ENCODE measurements at regions not wholly inside any gene's neighbourhood (a gene's known extent, or its start where the extent isn't known, plus 50 kb on each side); places are given as distances from the start of the nearest gene placed in this dataset.

- TF ChIP-seq CTCF (IDR thresholded peaks at IDR 0.05): no peak
- H3K4me3 ChIP-seq: no peak overlapping the region
- no peak for DNase-seq
- no peak overlapping the region for H3K9ac ChIP-seq (ENCODE audit: low read depth in 2 of 2, low read length in 2 of 2)
- no peaks in the 10 kb centered on the region for H3K27me3 ChIP-seq
- intact Hi-C loops (cut with DNase I): no loop called here
- no peak overlapping the region for H3K27ac ChIP-seq
- no peaks in the 10 kb centered on the region for H3K4me1 ChIP-seq
- H3K9me3 ChIP-seq: no peaks in the 10 kb centered on the region
- H3K36me3 ChIP-seq: no peaks in the 10 kb centered on the region
Measured at GRCh38 chr4:155085843-155086530, 122.4 kb upstream of the NPY2R start.

GRCh38 chr4:155094201-155094820, 114.1 kb upstream of the NPY2R start:
- DNase-seq: no peak
- H3K9ac ChIP-seq (ENCODE audit: low read depth in 2 of 2, low read length in 2 of 2): no peak overlapping the region
- no peak overlapping the region for H3K27ac ChIP-seq
- no peaks in the 10 kb centered on the region for H3K27me3 ChIP-seq
- H3K4me1 ChIP-seq: no peaks in the 10 kb centered on the region
- intact Hi-C loops (cut with DNase I): no loop called here
- no peak for TF ChIP-seq CTCF (IDR thresholded peaks at IDR 0.05)
- no peak overlapping the region for H3K4me3 ChIP-seq
- no peaks in the 10 kb centered on the region for H3K9me3 ChIP-seq
- no peaks in the 10 kb centered on the region for H3K36me3 ChIP-seq

- Histone ChIP-seq H3K27ac (no peak overlapping the region), H3K9me3 (no peaks in the 10 kb centered on the region), H3K4me3 (no peak overlapping the region), H3K4me1 (no peaks in the 10 kb centered on the region), H3K27me3 (no peaks in the 10 kb centered on the region), H3K36me3 (no peaks in the 10 kb centered on the region), H3K9ac (ENCODE audit: low read depth in 2 of 2, low read length in 2 of 2) (no peak overlapping the region)
- DNase-seq: no peak
- intact Hi-C loops (cut with DNase I): no loop called here
- TF ChIP-seq CTCF (IDR thresholded peaks at IDR 0.05): no peak
Measured at GRCh38 chr4:155099231-155099630, 109.2 kb upstream of the NPY2R start.

GRCh38 chr4:155106629-155107028, 101.8 kb upstream of the NPY2R start:
- Histone ChIP-seq H3K27ac (no peak overlapping the region), H3K9ac (ENCODE audit: low read depth in 2 of 2, low read length in 2 of 2) (peak overlapping the region in 1 of 2 donors; percentile 19), H3K9me3 (no peaks in the 10 kb centered on the region), H3K27me3 (no peaks in the 10 kb centered on the region), H3K4me1 (no peaks in the 10 kb centered on the region), H3K4me3 (no peak overlapping the region), H3K36me3 (no peaks in the 10 kb centered on the region)
- DNase-seq: no peak
- no peak for TF ChIP-seq CTCF (IDR thresholded peaks at IDR 0.05)
- intact Hi-C loops (cut with DNase I): no loop called here

GRCh38 chr4:155107059-155107458, 101.4 kb upstream of the NPY2R start:
- H3K27me3 ChIP-seq: no peaks in the 10 kb centered on the region
- no peaks in the 10 kb centered on the region for H3K4me1 ChIP-seq
- intact Hi-C loops (cut with DNase I): no loop called here
- no peak overlapping the region for H3K4me3 ChIP-seq
- no peaks in the 10 kb centered on the region for H3K9me3 ChIP-seq
- no peak overlapping the region for H3K27ac ChIP-seq
- no peaks in the 10 kb centered on the region for H3K36me3 ChIP-seq
- DNase-seq: no peak
- peak overlapping the region in 1 of 2 donors; percentile 19 for H3K9ac ChIP-seq (ENCODE audit: low read depth in 2 of 2, low read length in 2 of 2)
- TF ChIP-seq CTCF (IDR thresholded peaks at IDR 0.05): no peak
